Lower leg skin (tissue), 4 donors: ENCODE measurements at regions not wholly inside any gene's neighbourhood (a gene's known extent, or its start where the extent isn't known, plus 50 kb on each side); places are given as distances from the start of the nearest gene placed in this dataset.

Source experiments
- DNase-seq, 2 donors: peaks; one replicate each; pipeline ENCODE4 v3.0.0-alpha.2; 2019; ENCODE audit warnings: low spot score in 2 of 2
- H3K4me3 ChIP-seq: fragments of 200-600 bp; sonication (generic); 2 replicates; pipeline ENCODE4 v1.5.1; 2017; ENCODE audit warnings: mild to moderate bottlenecking, low read depth; ENCODE audit not compliant: poor library complexity, severe bottlenecking
- POLR2A ChIP-seq, 2 donors: fragments of 450-650 bp; IDR thresholded peaks; one replicate each; pipeline ENCODE4 v1.6.1; 2016 to 2017; ENCODE audit warnings: antibody characterized with exemption in 2 of 2, mild to moderate bottlenecking in 1 of 2, moderate library complexity in 1 of 2
- WGBS, 2 donors: methylation state at CpG; one replicate each; pipeline ENCODE4 v1.1.5; 2018; 5-methylcytosine and 5-hydroxymethylcytosine counted together
- intact Hi-C: fragments of 100-400 bp; cut with DNase I; formaldehyde crosslinking; loops from one replicate; pipeline ENCODE4 v1.15.0; 2023; ENCODE audit warnings: low total_unique reads
- TF ChIP-seq, protein P1 (sequence below), 3 donors: fragments of 450-650 bp; IDR thresholded peaks; one replicate each; pipeline ENCODE4 v1.5.1; 2016; ENCODE audit warnings: antibody characterized with exemption in 3 of 3, mild to moderate bottlenecking in 3 of 3, moderate library complexity in 2 of 3

- WGBS, 2 donors: 56 to 64% methylated on average over 3 of the region's 3 CpGs
- no peak for DNase-seq
- intact Hi-C loops: no loop called here
- H3K4me3 ChIP-seq: no peak overlapping the region
- no peak for TF ChIP-seq POLR2A (IDR thresholded peaks at IDR 0.05)
- TF ChIP-seq, protein P1, sequence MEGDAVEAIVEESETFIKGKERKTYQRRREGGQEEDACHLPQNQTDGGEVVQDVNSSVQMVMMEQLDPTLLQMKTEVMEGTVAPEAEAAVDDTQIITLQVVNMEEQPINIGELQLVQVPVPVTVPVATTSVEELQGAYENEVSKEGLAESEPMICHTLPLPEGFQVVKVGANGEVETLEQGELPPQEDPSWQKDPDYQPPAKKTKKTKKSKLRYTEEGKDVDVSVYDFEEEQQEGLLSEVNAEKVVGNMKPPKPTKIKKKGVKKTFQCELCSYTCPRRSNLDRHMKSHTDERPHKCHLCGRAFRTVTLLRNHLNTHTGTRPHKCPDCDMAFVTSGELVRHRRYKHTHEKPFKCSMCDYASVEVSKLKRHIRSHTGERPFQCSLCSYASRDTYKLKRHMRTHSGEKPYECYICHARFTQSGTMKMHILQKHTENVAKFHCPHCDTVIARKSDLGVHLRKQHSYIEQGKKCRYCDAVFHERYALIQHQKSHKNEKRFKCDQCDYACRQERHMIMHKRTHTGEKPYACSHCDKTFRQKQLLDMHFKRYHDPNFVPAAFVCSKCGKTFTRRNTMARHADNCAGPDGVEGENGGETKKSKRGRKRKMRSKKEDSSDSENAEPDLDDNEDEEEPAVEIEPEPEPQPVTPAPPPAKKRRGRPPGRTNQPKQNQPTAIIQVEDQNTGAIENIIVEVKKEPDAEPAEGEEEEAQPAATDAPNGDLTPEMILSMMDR (IDR thresholded peaks at IDR 0.05): no peak
Measured at GRCh38 chr3:154018100-154018696, 103.0 kb upstream of the ARHGEF26 start.

GRCh38 chr3:154022606-154023005, 98.6 kb upstream of the ARHGEF26 start:
- WGBS, 2 donors: 34 to 42% methylated on average over 1 of the region's 1 CpG
- intact Hi-C loops: no loop called here

GRCh38 chr3:154023148-154023547, 98.0 kb upstream of the ARHGEF26 start:
- TF ChIP-seq POLR2A (IDR thresholded peaks at IDR 0.05): no peak
- TF ChIP-seq, protein P1 (IDR thresholded peaks at IDR 0.05): no peak
- no peak for DNase-seq
- intact Hi-C loops: no loop called here
- H3K4me3 ChIP-seq: no peak overlapping the region

More at GRCh38 chr3:154022606-154023005, 98.6 kb upstream of the ARHGEF26 start:
- DNase-seq: no peak
- no peak overlapping the region for H3K4me3 ChIP-seq
- TF ChIP-seq, protein P1 (IDR thresholded peaks at IDR 0.05): no peak
- TF ChIP-seq POLR2A (IDR thresholded peaks at IDR 0.05): no peak

- intact Hi-C loops: no loop called here
- no peak for TF ChIP-seq POLR2A (IDR thresholded peaks at IDR 0.05)
- no peak for DNase-seq
- 71 to 81% methylated on average over 2 of the region's 2 CpGs for WGBS, 2 donors
- no peak overlapping the region for H3K4me3 ChIP-seq
Measured at GRCh38 chr3:154025007-154025406, 96.2 kb upstream of the ARHGEF26 start.

DNA sequence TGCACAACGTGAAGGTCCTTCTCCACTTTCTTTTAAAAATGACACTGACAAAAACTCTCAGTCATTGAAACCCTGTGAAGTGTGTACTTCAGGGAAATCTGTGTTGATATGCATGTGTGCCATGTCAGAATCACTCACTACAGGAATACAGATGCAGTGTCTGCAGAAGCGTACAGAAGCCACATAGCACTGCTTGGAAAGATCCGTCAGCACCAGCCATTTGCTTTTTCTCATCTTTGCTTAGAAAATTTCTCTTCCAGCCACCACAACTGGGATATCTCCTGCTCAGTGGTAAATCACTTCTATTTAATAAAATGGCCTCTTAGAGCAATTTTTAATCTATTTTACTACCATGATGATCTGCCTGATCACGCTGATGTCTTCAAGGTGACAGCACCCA, 91.3 kb upstream of the ARHGEF26 start:
- TF ChIP-seq, protein P1 (IDR thresholded peaks at IDR 0.05): no peak
- TF ChIP-seq POLR2A (IDR thresholded peaks at IDR 0.05): no peak
- no peak for DNase-seq
- intact Hi-C loops: no loop called here
- WGBS, 2 donors: 75 to 79% methylated on average over 4 of the region's 4 CpGs
- H3K4me3 ChIP-seq: no peak overlapping the region

GRCh38 chr3:154034797-154035330, 86.3 kb upstream of the ARHGEF26 start:
- DNase-seq: no peak
- no peak overlapping the region for H3K4me3 ChIP-seq
- intact Hi-C loops: no loop called here
- no peak for TF ChIP-seq POLR2A (IDR thresholded peaks at IDR 0.05)
- TF ChIP-seq, protein P1 (IDR thresholded peaks at IDR 0.05): no peak
- WGBS, 2 donors: 53 to 56% methylated on average over 2 of the region's 2 CpGs
